ENCODE measurements at regions not wholly inside any gene's neighbourhood (a gene's known extent, or its start where the extent isn't known, plus 50 kb on each side); places are given as distances from the start of the nearest gene placed in this dataset.

GRCh38 chr7:124459101-124460055 is 306.2 kb downstream of the GPR37 start:
- Histone ChIP-seq H3K4me3 (replicated peaks in 1 of 3; ENCODE audit: insufficient read depth in 1 of 3, low read depth in 2 of 3, low read length in 3 of 3) (no peak overlapping the region), H3K79me2 (ENCODE audit: insufficient read depth, low read length) (no peaks in the 10 kb centered on the region), H2AFZ (ENCODE audit: low read length) (no peak overlapping the region), H3K27ac (ENCODE audit: extremely low read length, insufficient read depth, low read length) (no peak overlapping the region), H3K9ac (ENCODE audit: insufficient read depth, low read depth, low read length) (no peak overlapping the region), H3K9me3 (ENCODE audit: low read length) (no peaks in the 10 kb centered on the region), H3K27me3 (ENCODE audit: control insufficient read depth in 1 of 2, insufficient read depth in 2 of 2, low read length in 2 of 2) (no peaks in the 10 kb centered on the region), H4K20me1 (ENCODE audit: insufficient read depth, low read length) (no peaks in the 10 kb centered on the region), H3K36me3 (replicated peaks in 1 of 2; ENCODE audit: control insufficient read depth in 1 of 2, insufficient read depth in 2 of 2, low read length in 2 of 2) (no peaks in the 10 kb centered on the region), H3K4me2 (ENCODE audit: low read depth, low read length) (peak overlapping the region; percentile 24; the same call in 1 of the 2 replicates), H3K4me1 (ENCODE audit: insufficient read depth, low read length) (peaks cover 26% of the 10 kb centered on the region)
- BruUV-seq (replicated peaks): no TSS peak
- FAIRE-seq (no peak), ATAC-seq (peak; percentile 88), DNase-seq (ENCODE audit: low spot score) (peak; percentile 21)
- in situ Hi-C loops (cut with HindIII; ENCODE audit: extremely low pct_ligation_motif_present, low pct_unique_long_range_greater_than_20kb) (no loop called here), intact Hi-C loops (cut with micrococcal nuclease; ENCODE audit: unreplicated experiment) (no loop called here)
- CTCF ChIA-PET (ENCODE audit: low intra/inter-chr PET ratio, low total read pairs): no interaction called here
- POLR2A ChIA-PET: no interaction called here
- WGBS (ENCODE audit: low lambda C conversion rate): 8% methylated on average over 8 of the region's 8 CpGs
- TF ChIP-seq HNF4A (CRISPR knock-in tag; IDR thresholded peaks at IDR 0.05) (peak; percentile 58), ZFY (CRISPR knock-in tag; IDR thresholded peaks at IDR 0.05) (0 out of 2 replicates have a peak, but pooled peaks have one; percentile 12), NFYB (CRISPR knock-in tag; IDR thresholded peaks at IDR 0.05) (no peak), ZNF205 (CRISPR knock-in tag; IDR thresholded peaks at IDR 0.05) (no peak), TRIM24 (CRISPR knock-in tag; IDR thresholded peaks at IDR 0.05) (no peak), NAIF1 (CRISPR knock-in tag; IDR thresholded peaks at IDR 0.05; ENCODE audit: borderline replicate concordance) (no peak), NR2C2 (CRISPR knock-in tag; IDR thresholded peaks at IDR 0.05; ENCODE audit: borderline replicate concordance) (peak; percentile 25; the same call in 1 of the 2 replicates), ZNF326 (CRISPR knock-in tag; IDR thresholded peaks at IDR 0.05; ENCODE audit: borderline replicate concordance) (no peak), ZNF639 (CRISPR knock-in tag; conservative IDR thresholded peaks at IDR 0.05) (no peak), HOXA3 (CRISPR knock-in tag; IDR thresholded peaks at IDR 0.05) (no peak), ZNF792 (CRISPR knock-in tag; IDR thresholded peaks at IDR 0.05) (no peak), ZNF644 (CRISPR knock-in tag; IDR thresholded peaks at IDR 0.05; ENCODE audit: low read depth) (peak; percentile 38; the same call in 1 of the 2 replicates), TRIM22 (IDR thresholded peaks at IDR 0.05) (no peak), ZNF235 (CRISPR knock-in tag; IDR thresholded peaks at IDR 0.05; ENCODE audit: borderline replicate concordance) (no peak)
- TF ChIP-seq, protein P1, sequence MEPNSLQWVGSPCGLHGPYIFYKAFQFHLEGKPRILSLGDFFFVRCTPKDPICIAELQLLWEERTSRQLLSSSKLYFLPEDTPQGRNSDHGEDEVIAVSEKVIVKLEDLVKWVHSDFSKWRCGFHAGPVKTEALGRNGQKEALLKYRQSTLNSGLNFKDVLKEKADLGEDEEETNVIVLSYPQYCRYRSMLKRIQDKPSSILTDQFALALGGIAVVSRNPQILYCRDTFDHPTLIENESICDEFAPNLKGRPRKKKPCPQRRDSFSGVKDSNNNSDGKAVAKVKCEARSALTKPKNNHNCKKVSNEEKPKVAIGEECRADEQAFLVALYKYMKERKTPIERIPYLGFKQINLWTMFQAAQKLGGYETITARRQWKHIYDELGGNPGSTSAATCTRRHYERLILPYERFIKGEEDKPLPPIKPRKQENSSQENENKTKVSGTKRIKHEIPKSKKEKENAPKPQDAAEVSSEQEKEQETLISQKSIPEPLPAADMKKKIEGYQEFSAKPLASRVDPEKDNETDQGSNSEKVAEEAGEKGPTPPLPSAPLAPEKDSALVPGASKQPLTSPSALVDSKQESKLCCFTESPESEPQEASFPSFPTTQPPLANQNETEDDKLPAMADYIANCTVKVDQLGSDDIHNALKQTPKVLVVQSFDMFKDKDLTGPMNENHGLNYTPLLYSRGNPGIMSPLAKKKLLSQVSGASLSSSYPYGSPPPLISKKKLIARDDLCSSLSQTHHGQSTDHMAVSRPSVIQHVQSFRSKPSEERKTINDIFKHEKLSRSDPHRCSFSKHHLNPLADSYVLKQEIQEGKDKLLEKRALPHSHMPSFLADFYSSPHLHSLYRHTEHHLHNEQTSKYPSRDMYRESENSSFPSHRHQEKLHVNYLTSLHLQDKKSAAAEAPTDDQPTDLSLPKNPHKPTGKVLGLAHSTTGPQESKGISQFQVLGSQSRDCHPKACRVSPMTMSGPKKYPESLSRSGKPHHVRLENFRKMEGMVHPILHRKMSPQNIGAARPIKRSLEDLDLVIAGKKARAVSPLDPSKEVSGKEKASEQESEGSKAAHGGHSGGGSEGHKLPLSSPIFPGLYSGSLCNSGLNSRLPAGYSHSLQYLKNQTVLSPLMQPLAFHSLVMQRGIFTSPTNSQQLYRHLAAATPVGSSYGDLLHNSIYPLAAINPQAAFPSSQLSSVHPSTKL (CRISPR knock-in tag; IDR thresholded peaks at IDR 0.05): 0 out of 2 replicates have a peak, but pooled peaks have one; percentile 15
- TF ChIP-seq, protein P2, sequence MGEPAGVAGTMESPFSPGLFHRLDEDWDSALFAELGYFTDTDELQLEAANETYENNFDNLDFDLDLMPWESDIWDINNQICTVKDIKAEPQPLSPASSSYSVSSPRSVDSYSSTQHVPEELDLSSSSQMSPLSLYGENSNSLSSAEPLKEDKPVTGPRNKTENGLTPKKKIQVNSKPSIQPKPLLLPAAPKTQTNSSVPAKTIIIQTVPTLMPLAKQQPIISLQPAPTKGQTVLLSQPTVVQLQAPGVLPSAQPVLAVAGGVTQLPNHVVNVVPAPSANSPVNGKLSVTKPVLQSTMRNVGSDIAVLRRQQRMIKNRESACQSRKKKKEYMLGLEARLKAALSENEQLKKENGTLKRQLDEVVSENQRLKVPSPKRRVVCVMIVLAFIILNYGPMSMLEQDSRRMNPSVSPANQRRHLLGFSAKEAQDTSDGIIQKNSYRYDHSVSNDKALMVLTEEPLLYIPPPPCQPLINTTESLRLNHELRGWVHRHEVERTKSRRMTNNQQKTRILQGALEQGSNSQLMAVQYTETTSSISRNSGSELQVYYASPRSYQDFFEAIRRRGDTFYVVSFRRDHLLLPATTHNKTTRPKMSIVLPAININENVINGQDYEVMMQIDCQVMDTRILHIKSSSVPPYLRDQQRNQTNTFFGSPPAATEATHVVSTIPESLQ (CRISPR knock-in tag; conservative IDR thresholded peaks at IDR 0.05): no peak
